Left lobe of liver (tissue), 2 donors: ENCODE measurements at regions not wholly inside any gene's neighbourhood (a gene's known extent, or its start where the extent isn't known, plus 50 kb on each side); places are given as distances from the start of the nearest gene placed in this dataset.

Source experiments
- ATAC-seq: fragments of 200-7000 bp; cut with Tn5 transposase; one replicate; pipeline ENCODE4 v1.9.1; 2020; ENCODE audit warnings: mild to moderate bottlenecking, moderate library complexity
- DNase-seq: peaks from one replicate; pipeline ENCODE4 v3.0.0-alpha.2; 2020; ENCODE audit warnings: low spot score
- donor health status: DM: no; HTN: no; CAD: no; lungs with moderate emphysema.
- donor health status: DM: no; HTN: yes; CAD: no.

DNA sequence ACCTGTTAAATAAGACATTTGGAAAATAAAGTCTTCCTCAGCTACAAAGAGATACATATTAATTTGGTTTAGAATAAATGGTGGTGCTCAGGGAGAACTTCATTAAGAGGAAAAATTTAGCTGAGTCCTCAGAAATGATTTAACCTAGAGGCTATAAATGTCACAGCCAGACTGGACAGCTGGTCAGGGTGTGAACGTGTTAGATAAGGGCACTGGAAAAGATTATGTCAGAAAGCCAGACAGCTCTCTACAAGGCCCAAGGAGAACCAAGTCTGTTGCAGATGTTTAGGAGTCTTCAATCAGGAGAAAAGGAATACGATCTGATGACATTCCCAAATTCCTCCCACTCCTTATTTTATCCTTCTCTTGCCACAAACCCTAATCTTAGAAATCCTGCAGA, 265.2 kb downstream of the MAT2B start:
- no peak for DNase-seq
- ATAC-seq: no peak

DNA sequence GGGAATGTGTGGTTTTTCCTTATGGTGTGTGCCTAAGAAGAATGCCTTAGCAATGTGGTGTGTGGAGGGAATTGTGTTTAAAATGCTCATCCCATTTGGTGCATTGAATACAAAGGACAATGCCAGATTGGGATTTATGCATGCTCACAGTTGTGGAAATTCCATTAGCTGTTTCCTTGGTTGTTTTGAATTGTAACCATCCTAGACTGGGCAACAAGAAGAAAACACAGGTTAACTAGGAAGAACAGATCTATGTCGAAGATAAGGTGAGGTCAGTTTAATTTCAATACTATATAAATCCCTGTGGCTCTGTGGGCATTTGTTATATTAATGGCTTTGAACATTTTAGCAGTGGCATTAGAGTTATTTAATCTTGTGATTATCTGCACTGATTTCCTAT, 266.8 kb downstream of the MAT2B start:
- DNase-seq (no peak), ATAC-seq (no peak)

DNA sequence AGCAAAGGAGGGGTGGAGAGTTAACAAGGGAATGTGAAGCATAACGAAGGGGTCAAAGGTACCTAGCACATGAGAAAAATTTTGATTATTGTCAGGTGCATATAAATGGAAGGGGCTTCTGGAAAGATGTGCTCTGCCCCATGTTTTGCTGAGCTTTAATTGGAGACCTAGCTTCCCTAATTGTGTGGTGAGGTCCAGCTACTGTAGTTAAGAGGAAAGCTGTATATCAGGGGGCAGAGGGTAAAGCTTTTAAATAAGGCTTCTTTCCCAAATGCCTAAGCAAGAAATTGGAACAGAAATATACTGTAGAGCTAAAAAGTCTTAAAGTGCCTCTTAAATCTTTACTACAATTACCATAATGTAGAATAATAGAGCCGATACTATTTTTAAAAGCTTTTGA, 267.2 kb downstream of the MAT2B start:
- ATAC-seq: no peak

DNA sequence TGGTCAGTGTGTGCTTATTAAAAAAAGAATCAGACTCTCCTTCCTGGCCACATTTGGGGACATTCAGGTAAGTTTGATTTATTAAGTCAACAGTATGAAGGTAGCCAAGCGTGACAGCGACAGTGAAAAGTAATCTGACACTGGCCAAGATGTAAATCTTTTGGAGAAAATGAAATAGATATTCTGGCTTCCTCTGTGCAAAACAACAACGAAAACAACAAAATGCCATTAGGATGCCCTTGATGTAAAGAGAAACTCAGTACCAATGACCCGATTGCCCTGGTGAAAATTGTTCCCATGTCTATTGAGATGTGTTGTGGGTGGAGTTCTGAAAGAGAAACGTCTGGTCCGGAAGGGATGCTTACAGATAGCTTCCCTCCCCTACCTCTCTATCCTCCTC, 267.8 kb downstream of the MAT2B start:
- ATAC-seq: no peak
- DNase-seq: no peak

More for the DNA sequence above, 267.2 kb downstream of the MAT2B start:
- DNase-seq: no peak

DNA sequence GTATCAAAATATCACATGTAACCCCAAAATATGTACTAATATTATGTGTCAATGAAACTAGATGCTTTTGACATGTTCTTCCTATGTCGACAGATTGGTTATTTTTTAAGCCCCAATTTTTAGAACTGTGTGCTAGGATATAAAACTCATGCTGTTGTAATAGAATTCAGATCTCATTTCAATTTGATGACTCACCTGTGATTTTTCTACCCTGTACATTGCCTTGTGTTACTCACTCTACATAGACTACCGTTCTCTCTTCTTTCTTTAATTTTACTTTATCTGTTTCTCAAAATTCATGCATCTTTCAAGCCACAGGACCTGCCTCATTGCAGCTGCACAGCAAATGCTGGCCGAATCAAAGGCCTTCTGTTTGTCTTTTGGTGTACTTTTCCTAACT, 284.5 kb downstream of the MAT2B start:
- DNase-seq: no peak
- no peak for ATAC-seq

DNA sequence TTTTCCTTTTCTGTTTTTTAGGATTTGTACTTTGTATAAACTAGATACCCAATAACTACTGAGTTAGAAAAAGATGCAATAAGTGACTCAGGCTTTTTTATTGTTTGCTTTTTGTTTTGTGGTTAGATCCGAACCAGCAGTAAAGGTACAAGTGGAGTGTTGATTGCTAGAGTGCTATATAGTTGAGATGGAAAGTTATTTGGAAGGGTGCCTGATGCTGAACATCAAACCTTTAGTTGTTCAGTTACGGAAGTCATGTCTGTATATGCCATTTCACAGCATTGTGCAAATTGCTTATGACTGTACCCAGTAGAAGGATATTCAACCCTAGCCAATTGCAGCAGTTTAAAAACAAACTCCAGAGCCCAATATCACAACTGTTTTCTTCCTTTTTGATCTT, 285.1 kb downstream of the MAT2B start:
- DNase-seq (no peak), ATAC-seq (no peak)

DNA sequence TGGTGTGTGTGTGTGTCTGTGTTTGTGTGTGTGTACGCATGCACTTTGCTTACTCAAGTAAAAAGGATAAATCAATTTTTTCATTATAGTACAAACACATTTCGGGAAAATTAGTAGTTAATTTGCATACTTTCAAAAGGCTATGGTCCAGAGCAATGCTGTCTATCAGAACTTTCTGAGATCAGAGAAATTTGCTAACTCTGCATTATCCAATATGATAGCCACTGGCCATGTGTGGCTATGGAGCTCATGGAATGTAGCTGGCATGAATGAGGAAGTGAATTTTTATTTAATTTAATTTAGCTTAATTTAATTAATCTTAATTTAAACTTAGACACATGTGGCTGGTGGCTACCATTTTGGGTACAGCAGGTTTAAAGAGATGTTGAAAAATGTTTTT, 289.6 kb downstream of the MAT2B start:
- ATAC-seq (no peak), DNase-seq (no peak)

DNA sequence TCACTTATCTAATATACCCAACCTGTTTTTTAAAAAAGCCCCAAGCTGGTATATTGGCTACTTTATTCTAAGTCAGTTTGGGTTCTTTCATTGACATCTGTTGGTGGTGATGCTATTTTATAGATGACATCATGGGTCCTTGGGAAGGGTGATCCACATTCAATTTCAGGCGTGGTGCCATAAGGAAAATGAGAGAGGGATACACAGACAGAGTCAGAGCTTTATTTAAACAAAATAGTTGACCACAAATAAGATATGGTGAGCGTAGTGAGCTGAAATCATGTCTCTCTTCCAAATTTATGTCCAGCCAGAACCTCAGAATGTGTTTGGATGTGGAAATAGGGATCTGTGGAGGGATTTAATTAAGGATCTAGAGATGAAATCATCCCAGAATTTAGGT, 302.4 kb downstream of the MAT2B start:
- DNase-seq (no peak), ATAC-seq (no peak)

DNA sequence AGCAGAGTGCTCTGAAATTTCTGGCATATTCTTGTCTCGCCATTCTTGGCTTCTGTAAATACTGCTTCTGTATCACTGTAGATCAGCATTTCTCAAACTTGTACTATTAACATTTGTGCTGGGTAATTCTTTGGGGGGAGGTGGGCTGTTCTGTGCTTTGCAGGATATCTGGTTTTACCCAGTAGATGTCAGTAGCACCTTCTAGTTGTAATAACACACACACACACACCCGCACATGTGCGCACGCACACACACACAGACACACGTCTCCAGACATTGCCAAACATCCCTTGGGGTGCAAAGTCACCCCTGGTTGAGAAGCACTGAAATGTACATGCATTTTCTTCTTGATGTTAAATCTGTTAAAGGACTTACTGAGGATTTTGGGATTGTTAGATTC, 304.1 kb downstream of the MAT2B start:
- no peak for ATAC-seq
- DNase-seq: no peak

DNA sequence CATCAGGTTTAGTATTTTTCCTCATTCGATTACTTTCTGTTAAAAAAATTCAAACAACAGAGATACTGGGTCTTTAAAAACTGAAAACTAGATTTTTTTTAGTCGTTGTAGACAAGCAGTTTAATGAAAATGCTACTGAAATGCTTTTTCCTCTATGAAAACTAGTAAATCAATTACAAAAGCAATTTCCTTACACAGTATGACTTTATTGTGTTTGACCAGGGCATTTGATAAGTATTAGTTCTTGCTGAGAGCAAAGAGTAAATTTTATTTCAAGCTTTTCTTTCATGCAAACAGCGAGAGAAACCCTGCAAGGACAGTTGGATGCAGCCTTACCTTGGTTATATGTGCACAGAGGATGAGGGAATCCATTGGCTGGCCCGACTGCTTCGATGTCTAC, 308.5 kb downstream of the MAT2B start:
- no peak for ATAC-seq
- DNase-seq: no peak

DNA sequence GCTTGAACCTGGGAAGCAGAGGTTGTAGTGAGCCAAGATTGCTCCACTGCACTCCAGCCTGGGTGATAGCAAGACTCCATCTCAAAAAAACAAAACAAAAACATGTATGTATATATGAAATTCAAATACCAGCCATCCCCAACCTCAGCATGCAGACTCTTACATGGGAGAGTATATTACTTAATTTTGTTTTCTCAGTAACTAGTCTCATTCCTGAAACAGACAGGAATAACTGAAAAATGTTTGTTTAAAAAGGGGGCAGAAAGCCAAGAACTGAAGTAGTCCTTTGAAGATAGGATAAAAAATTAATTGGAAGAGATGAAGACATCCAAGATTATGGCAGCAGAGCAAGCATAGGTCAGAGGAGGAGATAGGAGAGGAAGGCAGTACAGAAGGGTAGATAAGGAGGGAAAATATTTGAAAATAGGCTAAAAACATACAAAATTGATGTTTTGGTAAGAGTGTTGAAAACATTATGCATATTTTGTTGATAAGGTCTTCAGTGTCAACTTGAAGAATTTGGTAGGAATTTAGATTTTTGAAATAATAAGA, 309.9 kb downstream of the MAT2B start:
- ATAC-seq: no peak
- DNase-seq: no peak

DNA sequence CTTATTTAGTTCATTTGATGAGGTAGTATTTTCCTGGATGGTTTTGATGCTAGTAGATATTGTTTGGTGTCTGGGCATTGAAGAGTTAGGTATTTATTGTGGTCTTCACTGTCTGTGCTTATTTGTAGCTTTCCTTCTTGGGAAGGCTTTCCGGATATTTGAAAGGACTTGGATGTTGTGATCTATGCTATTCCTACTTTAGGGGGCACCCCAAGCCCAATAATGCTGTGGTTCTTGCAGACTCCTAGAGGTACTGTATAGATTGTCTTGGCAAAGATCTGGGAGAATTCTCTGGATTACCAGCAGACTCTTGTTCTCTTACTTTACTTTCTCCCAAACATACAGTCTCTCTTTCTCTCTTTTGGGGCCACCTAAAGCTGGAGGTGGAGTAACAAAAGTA, 315.7 kb downstream of the MAT2B start:
- DNase-seq (no peak), ATAC-seq (no peak)

DNA sequence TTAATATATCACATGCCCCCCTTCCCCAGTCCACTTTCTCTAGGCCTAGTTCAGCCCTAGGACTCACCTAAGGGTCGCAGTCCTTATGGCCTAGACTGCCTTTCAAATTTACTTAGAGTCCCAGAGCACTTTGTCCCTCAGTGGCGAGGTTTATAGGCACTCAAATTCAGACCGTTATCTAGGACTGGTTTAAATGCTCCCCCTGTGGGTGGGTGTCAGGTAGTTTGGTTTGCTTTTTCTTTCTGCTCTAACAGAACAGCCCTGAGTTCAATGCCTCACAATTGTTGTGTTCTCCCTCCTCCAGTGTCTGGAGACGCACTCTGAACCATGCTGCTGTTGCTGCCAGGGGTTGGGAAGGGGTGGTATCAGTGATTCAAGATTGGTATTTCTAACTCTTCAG, 317.1 kb downstream of the MAT2B start:
- ATAC-seq (no peak), DNase-seq (no peak)

DNA sequence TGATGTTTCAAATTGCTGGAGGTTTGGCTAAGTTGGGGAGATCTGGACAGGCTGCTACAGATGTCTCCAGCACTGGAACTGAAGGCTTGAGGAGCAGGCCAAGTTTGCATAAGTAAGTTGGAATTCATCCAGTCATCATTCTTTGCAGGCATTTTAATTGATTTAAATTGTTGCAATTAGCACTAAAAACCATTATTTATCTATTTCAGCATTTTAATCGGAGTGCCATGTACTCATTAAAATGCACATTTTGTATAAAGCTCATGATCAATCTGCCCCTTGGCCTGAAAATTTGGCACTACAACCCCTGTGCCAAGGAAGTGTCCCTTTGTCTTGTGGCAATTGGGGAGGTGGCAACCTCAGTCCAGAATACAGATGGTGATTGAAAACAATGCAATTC, 320.2 kb downstream of the MAT2B start:
- ATAC-seq (no peak), DNase-seq (no peak)

DNA sequence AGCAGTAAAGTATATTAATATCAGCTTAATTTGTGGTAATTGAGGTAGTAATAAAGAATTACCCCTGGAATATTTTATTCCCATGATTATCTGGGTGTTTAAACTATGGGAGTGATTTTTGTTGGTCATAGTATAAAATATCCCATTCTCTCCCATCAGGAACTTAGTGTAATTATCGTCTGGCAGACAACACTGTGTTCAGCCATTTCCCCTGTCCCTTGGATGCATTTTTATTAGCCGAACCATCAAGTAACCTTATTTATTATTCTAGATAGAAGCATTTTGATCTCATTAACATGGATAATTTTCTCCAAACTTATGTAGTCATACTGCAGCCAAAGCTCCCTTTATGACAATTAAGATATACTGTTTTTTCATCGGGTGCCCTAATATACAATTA, 320.8 kb downstream of the MAT2B start:
- ATAC-seq (no peak), DNase-seq (no peak)

DNA sequence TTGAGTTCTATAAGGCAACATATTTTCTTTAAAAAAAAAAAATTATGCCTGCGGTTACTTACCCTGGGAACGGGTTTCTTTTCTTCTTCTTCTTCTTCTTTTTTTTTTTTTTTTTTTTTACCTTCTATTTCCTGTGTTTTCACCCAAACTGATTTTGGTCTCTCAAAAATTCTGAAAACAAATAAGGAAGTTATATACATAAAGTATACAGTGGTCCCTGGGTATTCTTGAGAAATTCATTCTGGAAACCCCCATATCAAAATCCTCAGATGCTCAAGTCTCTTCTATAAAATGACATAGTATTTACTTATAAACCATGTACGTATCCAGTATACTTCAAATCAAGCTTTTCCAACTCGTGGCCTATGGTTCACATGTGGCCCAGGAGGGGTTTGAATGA, 326.7 kb downstream of the MAT2B start:
- ATAC-seq: no peak

DNA sequence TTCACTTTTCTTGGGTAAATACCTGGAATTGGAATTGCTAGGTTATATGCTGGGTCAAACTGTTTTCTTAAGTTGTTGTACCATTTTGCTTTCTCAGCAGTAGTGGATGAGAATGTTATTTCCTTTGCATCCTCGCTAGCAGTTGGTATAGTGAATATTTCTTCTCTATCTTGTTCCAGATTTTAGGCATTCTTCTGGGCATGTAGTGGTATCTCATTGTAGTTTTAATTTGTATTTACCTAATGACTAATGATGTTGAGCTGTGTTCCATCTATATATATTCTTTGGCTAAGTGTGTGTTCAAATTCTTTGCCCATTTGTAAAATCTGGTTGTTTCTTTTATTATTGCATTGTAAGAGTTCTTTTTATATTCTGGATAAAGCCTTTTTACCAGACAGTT, 333.3 kb downstream of the MAT2B start:
- ATAC-seq (no peak), DNase-seq (no peak)

More for the DNA sequence above, 326.7 kb downstream of the MAT2B start:
- no peak for DNase-seq

DNA sequence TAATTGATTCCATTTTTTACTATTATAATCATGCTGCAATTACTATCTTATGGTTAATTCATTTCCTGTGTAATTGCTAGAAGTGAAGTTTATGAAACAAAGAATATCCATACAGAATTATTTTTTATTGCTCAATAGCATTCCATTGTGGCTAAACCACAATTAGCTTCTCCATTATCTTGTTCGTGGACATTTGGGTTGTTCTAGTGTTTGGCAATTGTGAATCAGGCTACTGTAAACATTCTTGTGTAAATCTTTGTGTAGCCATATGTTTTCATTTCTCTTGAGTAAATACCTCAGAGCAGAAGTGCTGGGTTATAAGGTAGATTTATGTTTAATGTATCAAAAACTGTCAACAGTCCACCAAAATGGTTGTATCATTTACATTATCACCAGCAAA, 341.1 kb downstream of the MAT2B start:
- ATAC-seq (no peak), DNase-seq (no peak)

DNA sequence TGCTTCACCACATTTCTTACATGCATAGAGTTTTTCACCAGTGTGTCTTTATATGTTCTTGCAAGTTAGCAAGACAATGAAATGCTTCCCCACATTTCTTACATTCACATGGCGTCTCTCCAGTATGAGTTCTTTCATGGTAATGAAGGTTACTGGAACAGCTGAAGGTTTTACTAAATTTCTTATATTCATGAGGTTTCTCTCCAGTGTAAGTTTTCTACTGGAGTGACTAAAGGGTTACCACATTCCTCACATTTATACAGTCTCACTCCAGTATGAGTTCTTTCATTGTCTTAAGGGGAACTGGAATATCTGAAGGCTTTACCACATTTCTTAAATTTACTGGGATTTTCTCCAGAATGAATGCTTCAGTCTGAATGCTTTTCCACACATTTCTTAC, 350.3 kb downstream of the MAT2B start:
- no peak for DNase-seq
- no peak for ATAC-seq

DNA sequence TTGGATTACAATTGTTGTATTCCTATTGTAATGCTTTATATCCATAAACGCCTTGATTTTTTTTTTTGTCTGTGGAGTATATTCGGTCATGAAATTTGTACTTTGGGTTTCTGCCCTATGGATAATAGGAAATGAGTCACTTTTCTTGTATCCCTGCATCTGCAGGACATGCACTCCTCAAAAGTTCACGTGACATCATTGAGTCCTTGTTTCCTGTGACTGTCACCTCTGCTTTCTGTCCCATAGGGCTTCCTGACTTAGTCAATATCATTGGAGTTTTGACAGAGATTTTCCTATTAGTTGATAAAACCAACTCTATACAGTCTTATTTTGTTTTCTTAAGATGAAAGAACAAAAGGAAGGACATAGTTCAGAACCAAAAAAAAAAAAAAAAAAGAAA, 356.3 kb downstream of the MAT2B start:
- ATAC-seq: peak; percentile 26
- no peak for DNase-seq

DNA sequence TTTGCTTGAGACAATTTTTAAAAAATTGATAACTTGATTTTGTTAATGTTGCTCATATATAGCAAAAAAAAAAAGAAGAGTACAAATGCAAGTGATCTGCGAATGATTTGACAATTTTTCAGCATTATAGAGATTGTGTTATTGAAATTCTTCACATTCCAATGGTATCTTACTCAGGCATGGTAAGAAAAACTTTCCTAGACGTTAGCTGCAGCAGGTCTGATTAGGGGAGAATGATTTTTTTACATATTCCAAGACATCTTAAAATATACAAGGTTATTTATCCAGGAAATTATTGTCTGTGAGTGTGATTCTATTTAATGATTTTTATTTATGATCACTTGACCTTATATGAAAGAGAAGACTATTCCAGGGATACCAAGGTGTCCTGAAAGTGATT, 361.9 kb downstream of the MAT2B start:
- ATAC-seq (no peak), DNase-seq (no peak)

DNA sequence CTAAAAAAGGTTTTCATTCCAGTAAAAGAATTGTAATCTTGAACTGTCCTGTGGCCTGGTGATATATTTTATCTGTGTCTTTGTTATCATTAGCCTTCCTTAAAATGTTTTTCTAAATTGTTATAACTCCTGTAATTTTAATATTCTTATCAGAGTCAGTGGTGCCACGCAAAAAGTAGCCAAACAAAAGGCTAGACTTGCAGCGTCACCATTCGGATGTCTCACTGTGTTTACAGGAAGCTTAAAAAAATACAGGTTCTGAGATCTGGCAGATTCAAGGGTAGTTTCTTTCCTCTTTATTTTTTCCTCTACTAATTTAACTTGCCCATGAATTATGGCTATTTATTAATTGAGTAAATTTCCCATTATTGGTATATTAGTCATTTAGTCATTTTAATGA, 362.3 kb downstream of the MAT2B start:
- no peak for DNase-seq
- ATAC-seq: no peak

DNA sequence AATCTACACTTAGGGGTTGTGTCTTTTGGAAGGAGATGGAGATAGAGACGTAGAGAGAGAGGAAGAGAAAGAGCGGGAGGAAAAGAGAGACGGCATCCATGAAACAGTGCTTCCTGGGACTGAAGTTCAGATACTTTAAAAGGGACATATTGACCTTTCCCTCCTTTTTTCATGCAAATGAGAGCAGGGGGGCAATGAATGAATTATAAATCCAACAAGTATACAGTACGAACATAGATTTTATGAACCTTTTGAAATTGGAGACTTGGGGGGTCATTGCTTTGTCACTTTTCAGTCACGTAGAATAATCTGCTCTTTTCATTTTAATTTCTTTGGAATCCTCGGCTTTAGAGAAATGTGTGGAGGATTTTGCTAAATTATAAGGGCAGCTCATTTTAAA, 364.2 kb downstream of the MAT2B start:
- no peak for DNase-seq
- ATAC-seq: no peak

DNA sequence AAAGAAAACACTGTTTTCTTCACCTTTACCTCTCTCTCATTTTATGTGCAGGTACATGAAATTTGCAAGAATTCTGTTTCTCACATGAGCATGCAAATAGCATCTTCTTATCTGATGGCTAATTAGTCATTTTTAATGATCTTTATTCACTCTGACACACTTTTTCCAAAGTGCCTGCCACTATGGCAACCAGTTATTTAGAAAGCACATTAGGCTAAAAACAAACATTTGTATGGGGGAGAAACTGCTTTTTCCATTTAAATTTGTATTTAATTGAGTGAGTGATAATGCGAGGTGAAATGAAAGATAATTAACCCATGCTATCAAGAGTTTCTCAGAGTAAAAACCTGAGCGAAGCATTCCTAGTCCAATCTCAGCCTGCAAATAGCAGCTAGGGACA, 365.0 kb downstream of the MAT2B start:
- ATAC-seq: no peak

More for the DNA sequence above, 365.0 kb downstream of the MAT2B start:
- no peak for DNase-seq
